Small intestine (tissue), 7 donors: ENCODE measurements at regions not wholly inside any gene's neighbourhood (a gene's known extent, or its start where the extent isn't known, plus 50 kb on each side); places are given as distances from the start of the nearest gene placed in this dataset.

ENCODE experiments used
- DNase-seq, 2 donors: peaks; one replicate each; pipeline versions ENCODE4 v3.0.0 to v3.0.0-alpha.2; 2013
- FAIRE-seq: peaks from 2 replicates; lab custom pipeline; 2012; peaks lifted over from hg19 to GRCh38; lab: Jason Lieb, UNC
- H3K27ac ChIP-seq, 3 donors: one replicate each; pipeline ENCODE4 v1.5.1; 2013; ENCODE audit warnings: low read length in 2 of 3, mild to moderate bottlenecking in 2 of 3, control low read depth in 1 of 3, inconsistent platforms in 1 of 3, low read depth in 1 of 3, moderate library complexity in 1 of 3
- H3K27me3 ChIP-seq, 3 donors: one replicate each; pipeline ENCODE4 v1.6.1; 2013; ENCODE audit warnings: low read length in 3 of 3, inconsistent platforms in 1 of 3; ENCODE audit not compliant: control insufficient read depth in 3 of 3, insufficient read depth in 3 of 3
- H3K36me3 ChIP-seq, 3 donors: one replicate each; pipeline ENCODE4 v1.6.1; 2013; ENCODE audit warnings: low read length in 3 of 3, inconsistent platforms in 1 of 3, low read depth in 1 of 3, mild to moderate bottlenecking in 1 of 3, moderate library complexity in 1 of 3; ENCODE audit not compliant: control insufficient read depth in 3 of 3, insufficient read depth in 2 of 3
- H3K4me1 ChIP-seq, 3 donors: one replicate each; pipeline ENCODE4 v1.6.1; 2013; ENCODE audit warnings: low read length in 2 of 3, inconsistent platforms in 1 of 3, low read depth in 1 of 3, mild to moderate bottlenecking in 1 of 3, moderate library complexity in 1 of 3; ENCODE audit not compliant: control insufficient read depth in 3 of 3, insufficient read depth in 2 of 3
- H3K4me3 ChIP-seq, 3 donors: one replicate each; pipeline ENCODE4 v1.5.1; 2013; ENCODE audit warnings: low read length in 3 of 3, control low read depth in 1 of 3, inconsistent platforms in 1 of 3, low read depth in 1 of 3, mild to moderate bottlenecking in 1 of 3, moderate library complexity in 1 of 3
- H3K9me3 ChIP-seq, 2 donors: one replicate each; pipeline ENCODE4 v1.6.1; 2013; ENCODE audit warnings: low read depth in 1 of 2, low read length in 1 of 2; ENCODE audit not compliant: control insufficient read depth in 2 of 2, insufficient read depth in 1 of 2
- WGBS, 3 donors: extraction: QIAGEN DNeasy Blood & Tissue Kit; methylation state at CpG; one replicate each; pipeline ENCODE4 v1.1.7; 2013; 5-methylcytosine and 5-hydroxymethylcytosine counted together
- donor health status: healthy with polysubstance abuse.
- donor health status: control.
- donor health status: control.
- donor health status: Bipolar disorder and iron deficiency.
- donor health status: healthy.

DNA sequence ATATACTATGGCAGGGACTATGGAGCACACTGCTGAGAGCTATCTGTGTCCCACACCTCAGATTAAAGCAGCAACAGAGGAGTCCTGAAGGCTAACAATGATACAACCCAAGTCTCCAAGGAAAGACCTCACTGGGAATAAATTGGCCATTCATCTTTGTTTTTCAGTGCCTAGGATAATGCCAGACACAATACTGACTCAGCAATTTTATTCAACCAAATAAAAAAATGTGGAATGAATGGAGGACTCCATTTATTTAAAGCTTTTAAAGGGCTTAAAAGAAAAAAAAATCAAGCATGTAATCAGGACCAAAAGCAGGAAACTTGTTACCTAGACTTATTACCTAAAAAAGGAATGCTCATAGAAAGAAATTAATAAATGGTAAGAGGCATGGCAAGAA lies 960.5 kb downstream of the PCDH17 start:
- no peak for FAIRE-seq
- no peak for DNase-seq
- no peaks in the 10 kb centered on the region for H3K9me3 ChIP-seq
- H3K36me3 ChIP-seq = no peaks in the 10 kb centered on the region
- H3K27ac ChIP-seq = no peak overlapping the region
- H3K4me1 ChIP-seq = no peaks in the 10 kb centered on the region
- H3K27me3 ChIP-seq = no peaks in the 10 kb centered on the region
- no peak overlapping the region for H3K4me3 ChIP-seq

DNA sequence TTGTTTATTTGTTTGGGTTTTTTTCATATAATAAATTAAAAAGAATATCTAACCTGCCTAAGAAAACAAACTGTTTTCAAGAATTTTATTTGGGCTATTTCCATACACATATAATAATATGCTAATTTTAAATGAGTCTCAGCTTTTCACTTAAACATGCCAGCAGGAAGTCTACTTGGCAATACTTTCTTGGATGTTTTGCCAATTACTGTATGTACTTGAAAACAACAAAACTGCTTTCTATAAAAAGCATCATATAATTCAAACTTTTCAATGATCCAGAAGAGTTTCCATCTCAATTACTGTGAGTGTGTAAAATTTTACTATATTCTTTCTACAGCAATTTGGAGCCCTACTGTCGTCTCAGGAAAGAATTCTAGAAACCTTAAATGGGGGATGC lies 961.2 kb downstream of the PCDH17 start:
- no peak overlapping the region for H3K27ac ChIP-seq
- H3K4me1 ChIP-seq = no peaks in the 10 kb centered on the region
- FAIRE-seq = no peak
- H3K36me3 ChIP-seq = no peaks in the 10 kb centered on the region
- 82 to 93% (median 87%) methylated on average over 1 of the region's 1 CpG for WGBS, 3 donors
- no peaks in the 10 kb centered on the region for H3K9me3 ChIP-seq
- DNase-seq = no peak
- H3K27me3 ChIP-seq = no peaks in the 10 kb centered on the region
- H3K4me3 ChIP-seq = no peak overlapping the region

DNA sequence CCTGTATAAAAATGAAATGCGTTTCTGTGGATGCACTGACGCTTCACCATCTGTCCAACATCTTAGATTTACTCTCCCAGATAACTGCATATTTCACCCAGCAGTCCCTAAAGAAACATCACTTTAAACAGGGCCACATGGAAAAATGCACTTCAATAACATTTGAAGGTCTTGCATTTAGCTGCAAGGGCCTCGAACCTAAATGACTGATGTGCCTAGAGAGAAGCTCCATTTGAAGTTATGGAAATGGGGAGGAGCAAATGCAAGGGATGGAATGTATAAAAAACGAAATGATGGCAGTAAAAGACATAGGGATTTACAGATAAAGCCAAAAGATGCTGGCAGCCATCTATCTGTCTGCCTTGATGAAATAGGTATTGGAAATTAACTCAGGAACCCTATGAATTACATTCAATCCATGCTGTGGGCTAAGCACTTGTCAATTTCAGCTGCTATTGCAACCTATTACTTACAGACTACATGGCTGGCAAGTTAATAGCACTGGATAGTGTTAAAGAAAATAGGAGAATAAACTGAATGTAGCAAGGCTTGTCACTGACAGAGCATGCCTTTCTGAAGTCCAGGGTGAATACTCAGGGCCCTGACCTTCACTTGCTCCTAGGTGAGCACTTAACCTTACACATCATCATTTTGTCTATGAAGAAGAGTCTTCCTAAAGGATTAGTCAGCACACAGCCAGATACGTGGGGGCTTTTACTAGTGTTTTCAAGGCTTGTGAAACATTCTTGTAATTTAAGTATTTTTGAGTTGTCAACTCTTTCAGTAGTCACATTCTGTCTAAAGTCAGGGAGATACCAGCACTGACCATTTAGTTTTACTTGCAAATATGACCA lies 963.4 kb downstream of the PCDH17 start:
- no peak for DNase-seq

DNA sequence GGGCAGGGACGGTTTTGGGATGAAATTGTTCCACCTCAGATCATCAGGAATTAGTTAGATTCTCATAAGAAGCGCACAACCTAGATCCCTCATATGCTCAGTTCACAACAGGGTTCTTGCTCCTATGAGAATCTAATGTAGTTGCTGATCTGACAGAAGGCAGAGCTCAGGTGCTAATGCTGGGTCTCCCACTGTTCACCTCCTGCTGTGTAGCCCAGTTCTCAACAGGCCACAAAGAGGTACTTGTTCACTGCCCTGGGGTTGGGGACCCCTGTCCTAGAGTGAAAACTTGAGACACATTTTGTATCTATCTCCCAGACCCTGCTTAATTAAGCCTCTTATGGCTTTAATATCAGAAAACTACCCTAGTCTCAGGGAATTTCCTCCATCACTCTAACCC lies 966.0 kb downstream of the PCDH17 start:
- H3K27ac ChIP-seq = no peak overlapping the region

More for the DNA sequence above, 963.4 kb downstream of the PCDH17 start:
- H3K4me3 ChIP-seq = no peak overlapping the region
- no peak for FAIRE-seq
- no peaks in the 10 kb centered on the region for H3K27me3 ChIP-seq
- no peaks in the 10 kb centered on the region for H3K4me1 ChIP-seq
- no peak overlapping the region for H3K27ac ChIP-seq
- WGBS, 3 donors = 45 to 57% (median 48%) methylated on average over 5 of the region's 5 CpGs
- no peaks in the 10 kb centered on the region for H3K9me3 ChIP-seq
- no peaks in the 10 kb centered on the region for H3K36me3 ChIP-seq

DNA sequence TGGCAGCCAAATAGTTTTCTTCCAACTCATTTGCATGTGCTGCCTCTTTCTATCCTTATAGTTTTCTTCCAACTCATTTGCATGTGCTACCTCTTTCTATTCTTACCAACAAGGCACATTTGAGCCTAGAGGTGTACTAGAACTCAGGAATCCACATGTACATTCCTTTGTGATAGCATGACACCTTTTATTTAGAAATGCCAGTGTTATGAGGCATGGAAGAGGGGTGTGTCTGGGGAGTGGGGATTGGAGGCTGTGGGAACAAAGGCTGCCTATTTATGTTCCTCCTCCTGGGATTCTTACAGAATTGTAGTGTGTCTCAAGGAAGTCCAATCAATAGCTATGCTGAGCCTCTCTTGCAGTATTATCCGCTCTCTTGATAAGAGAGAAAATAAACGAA lies 966.7 kb downstream of the PCDH17 start:
- Histone ChIP-seq H3K9me3 (no peaks in the 10 kb centered on the region), H3K27me3 (no peaks in the 10 kb centered on the region), H3K36me3 (no peaks in the 10 kb centered on the region), H3K4me3 (no peak overlapping the region), H3K27ac (no peak overlapping the region), H3K4me1 (no peaks in the 10 kb centered on the region)
- FAIRE-seq = no peak
- DNase-seq = no peak
- 39 to 58% (median 58%) methylated on average over 2 of the region's 2 CpGs for WGBS, 3 donors

More for the DNA sequence above, 966.0 kb downstream of the PCDH17 start:
- WGBS, 3 donors = 69 to 90% (median 75%) methylated on average over 2 of the region's 2 CpGs
- Histone ChIP-seq H3K36me3 (no peaks in the 10 kb centered on the region), H3K4me1 (no peaks in the 10 kb centered on the region), H3K27me3 (no peaks in the 10 kb centered on the region), H3K9me3 (no peaks in the 10 kb centered on the region), H3K4me3 (no peak overlapping the region)
- FAIRE-seq (no peak), DNase-seq (no peak)

DNA sequence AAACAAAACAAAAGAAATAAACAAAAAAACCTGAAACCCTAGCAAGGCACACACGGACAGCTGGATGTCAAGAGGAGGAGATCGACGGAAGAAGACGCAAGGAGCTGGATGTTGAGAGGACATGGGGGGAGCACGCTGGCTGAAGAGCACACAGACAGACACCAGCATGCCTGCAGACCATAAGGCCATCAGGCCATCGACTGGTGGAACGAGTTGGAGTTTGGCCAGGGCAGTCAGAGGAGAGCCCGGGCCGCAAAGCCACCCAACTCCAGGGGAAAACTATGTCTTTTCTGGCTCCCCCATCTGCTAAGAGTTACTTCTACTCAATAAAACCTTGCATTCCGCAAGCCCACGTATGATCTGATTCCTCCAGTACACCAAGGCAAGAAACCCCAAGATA lies 979.6 kb downstream of the PCDH17 start:
- DNase-seq (no peak), FAIRE-seq (no peak)
- Histone ChIP-seq H3K36me3 (no peaks in the 10 kb centered on the region), H3K4me3 (no peak overlapping the region), H3K27ac (no peak overlapping the region), H3K27me3 (no peaks in the 10 kb centered on the region), H3K4me1 (no peaks in the 10 kb centered on the region), H3K9me3 (no peaks in the 10 kb centered on the region)
- WGBS, 3 donors = 91 to 95% (median 95%) methylated on average over 11 of the region's 11 CpGs

DNA sequence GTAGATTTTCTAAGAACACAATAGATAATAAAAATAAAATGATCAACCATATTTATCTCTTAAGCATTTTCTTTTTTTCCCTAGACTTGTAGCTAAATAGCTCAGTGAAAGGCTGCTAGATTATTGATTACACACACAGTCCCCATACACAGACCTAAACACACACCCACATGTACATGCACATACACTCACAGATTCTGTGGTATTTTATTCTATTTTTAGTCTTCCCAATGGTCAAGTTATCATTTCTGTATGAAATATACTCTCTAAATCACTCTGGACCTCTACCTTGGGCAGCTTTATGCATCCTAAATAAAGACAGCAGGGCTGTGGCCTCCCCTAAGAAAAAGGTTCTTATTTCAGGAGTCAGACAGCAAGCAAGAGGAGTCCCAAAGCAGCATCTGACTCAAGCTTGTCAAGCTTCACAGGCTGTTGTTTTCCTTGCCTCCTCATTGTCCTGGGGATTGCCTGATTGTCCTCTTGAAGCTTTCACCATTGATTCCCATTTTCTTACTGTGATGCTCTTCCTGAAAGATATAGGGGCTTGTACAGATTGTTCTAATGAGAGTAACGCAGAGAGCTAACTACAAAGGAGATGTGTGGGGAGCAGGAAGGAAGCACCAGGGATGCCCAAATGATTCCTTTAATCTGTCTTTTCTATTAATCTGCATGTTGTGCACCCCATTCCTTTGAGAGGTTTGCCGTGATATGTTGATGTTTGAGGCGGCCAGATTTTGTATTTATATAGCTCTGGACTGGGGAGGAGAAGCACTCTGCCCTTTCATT lies 986.5 kb downstream of the PCDH17 start:
- no peaks in the 10 kb centered on the region for H3K36me3 ChIP-seq
- H3K4me3 ChIP-seq = no peak overlapping the region
- H3K27me3 ChIP-seq = no peaks in the 10 kb centered on the region
- no peak for DNase-seq
- H3K9me3 ChIP-seq = no peaks in the 10 kb centered on the region
- H3K4me1 ChIP-seq = no peaks in the 10 kb centered on the region
- 79 to 92% (median 90%) methylated on average over 3 of the region's 3 CpGs for WGBS, 3 donors
- H3K27ac ChIP-seq = no peak overlapping the region
- no peak for FAIRE-seq

DNA sequence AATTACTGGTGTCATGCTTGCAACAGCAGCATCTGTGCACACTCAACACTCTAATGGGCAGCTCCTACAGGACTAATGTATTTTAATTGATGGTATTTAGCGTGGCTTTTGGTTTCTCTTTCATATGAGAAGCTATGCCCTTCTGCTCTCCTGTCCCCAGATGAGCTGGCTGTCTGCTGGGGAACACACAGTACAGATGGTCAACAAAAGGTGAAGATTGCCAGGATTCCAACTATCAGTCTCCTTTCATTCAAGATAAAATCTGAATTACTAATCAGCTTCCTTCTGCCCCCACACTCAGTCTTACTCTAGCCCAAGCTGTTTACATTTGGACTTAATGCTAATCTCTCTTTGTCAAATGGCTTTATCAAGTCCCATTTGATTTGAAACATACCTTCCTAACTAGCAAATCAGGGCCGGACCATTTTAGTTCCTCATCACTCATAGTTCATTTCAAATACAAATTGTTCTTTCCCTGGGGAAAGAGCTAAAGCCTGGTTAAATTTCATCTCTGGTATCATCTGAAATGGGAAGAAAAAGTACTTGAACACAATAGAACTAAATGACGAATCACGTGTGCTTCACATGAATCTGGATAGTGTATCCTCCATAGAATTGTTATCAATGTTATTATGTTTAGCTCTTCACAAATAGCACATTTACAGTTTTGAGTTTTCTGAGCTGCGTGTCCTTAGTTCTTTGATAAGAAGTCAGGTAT lies 988.0 kb downstream of the PCDH17 start:
- no peaks in the 10 kb centered on the region for H3K27me3 ChIP-seq
- no peaks in the 10 kb centered on the region for H3K9me3 ChIP-seq
- H3K4me3 ChIP-seq = no peak overlapping the region
- FAIRE-seq (no peak), DNase-seq (no peak)
- 35 to 60% (median 51%) methylated on average over 5 of the region's 5 CpGs for WGBS, 3 donors
- H3K4me1 ChIP-seq = no peaks in the 10 kb centered on the region
- no peaks in the 10 kb centered on the region for H3K36me3 ChIP-seq
- no peak overlapping the region for H3K27ac ChIP-seq
